ENCODE measurements at regions not wholly inside any gene's neighbourhood (a gene's known extent, or its start where the extent isn't known, plus 50 kb on each side); places are given as distances from the start of the nearest gene placed in this dataset.

GRCh38 chrX:14351611-14352303, 177.6 kb upstream of the GLRA2 start (continued):
- TF ChIP-seq INSM2 (tag by site-specific recombination; IDR thresholded peaks at IDR 0.05) (no peak), REPIN1 (tag by site-specific recombination; IDR thresholded peaks at IDR 0.05; ENCODE audit: low read depth) (no peak), ZNF768 (tag by site-specific recombination; IDR thresholded peaks at IDR 0.05) (no peak), PBX3 (CRISPR knock-in tag; IDR thresholded peaks at IDR 0.05) (no peak), ZNF350 (tag by site-specific recombination; IDR thresholded peaks at IDR 0.05) (no peak), ZNF404 (tag by site-specific recombination; IDR thresholded peaks at IDR 0.05) (no peak), ZNF133 (tag by site-specific recombination; IDR thresholded peaks at IDR 0.05) (no peak), BCL11A (tag by site-specific recombination; IDR thresholded peaks at IDR 0.05; ENCODE audit: low read depth) (no peak), ZNF184 (tag by site-specific recombination; IDR thresholded peaks at IDR 0.05) (no peak), ZBTB44 (tag by site-specific recombination; IDR thresholded peaks at IDR 0.05) (no peak)

- 0 out of 3 replicates have a peak, but pooled peaks cover 0 to 3% of the 10 kb centered on the region in 2 experiments for H3K36me3 ChIP-seq (ENCODE audit: control insufficient read depth in 2 of 2, insufficient read depth in 1 of 2, low read length in 2 of 2)
- POLR2A ChIA-PET = no interaction called here
- H3K9me3 ChIP-seq (ENCODE audit: control insufficient read depth, insufficient read depth, low read depth, low read length) = no peaks in the 10 kb centered on the region
- H3K4me3 ChIP-seq (ENCODE audit: low read depth, low read length) = no peak overlapping the region
- TF ChIP-seq, protein P1, sequence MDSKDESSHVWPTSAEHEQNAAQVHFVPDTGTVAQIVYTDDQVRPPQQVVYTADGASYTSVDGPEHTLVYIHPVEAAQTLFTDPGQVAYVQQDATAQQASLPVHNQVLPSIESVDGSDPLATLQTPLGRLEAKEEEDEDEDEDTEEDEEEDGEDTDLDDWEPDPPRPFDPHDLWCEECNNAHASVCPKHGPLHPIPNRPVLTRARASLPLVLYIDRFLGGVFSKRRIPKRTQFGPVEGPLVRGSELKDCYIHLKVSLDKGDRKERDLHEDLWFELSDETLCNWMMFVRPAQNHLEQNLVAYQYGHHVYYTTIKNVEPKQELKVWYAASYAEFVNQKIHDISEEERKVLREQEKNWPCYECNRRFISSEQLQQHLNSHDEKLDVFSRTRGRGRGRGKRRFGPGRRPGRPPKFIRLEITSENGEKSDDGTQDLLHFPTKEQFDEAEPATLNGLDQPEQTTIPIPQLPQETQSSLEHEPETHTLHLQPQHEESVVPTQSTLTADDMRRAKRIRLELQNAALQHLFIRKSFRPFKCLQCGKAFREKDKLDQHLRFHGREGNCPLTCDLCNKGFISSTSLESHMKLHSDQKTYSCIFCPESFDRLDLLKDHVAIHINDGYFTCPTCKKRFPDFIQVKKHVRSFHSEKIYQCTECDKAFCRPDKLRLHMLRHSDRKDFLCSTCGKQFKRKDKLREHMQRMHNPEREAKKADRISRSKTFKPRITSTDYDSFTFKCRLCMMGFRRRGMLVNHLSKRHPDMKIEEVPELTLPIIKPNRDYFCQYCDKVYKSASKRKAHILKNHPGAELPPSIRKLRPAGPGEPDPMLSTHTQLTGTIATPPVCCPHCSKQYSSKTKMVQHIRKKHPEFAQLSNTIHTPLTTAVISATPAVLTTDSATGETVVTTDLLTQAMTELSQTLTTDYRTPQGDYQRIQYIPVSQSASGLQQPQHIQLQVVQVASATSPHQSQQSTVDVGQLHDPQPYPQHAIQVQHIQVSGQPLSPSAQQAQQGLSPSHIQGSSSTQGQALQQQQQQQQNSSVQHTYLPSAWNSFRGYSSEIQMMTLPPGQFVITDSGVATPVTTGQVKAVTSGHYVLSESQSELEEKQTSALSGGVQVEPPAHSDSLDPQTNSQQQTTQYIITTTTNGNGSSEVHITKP (tag by site-specific recombination; IDR thresholded peaks at IDR 0.05) = no peak
- TF ChIP-seq SCRT2 (tag by site-specific recombination; IDR thresholded peaks at IDR 0.05) (peak; percentile 65), SCRT1 (tag by site-specific recombination; IDR thresholded peaks at IDR 0.05; ENCODE audit: borderline replicate concordance) (peak; percentile 72)
- no peaks in the 10 kb centered on the region for H3K4me1 ChIP-seq (ENCODE audit: control insufficient read depth, insufficient read depth, low read length)
- CTCF ChIA-PET = no interaction called here
- H3K27ac ChIP-seq (ENCODE audit: extremely low read depth, low read depth, low read length) = no peak overlapping the region
Measured at GRCh38 chrX:14347523-14347922, 181.8 kb upstream of the GLRA2 start.

DNA sequence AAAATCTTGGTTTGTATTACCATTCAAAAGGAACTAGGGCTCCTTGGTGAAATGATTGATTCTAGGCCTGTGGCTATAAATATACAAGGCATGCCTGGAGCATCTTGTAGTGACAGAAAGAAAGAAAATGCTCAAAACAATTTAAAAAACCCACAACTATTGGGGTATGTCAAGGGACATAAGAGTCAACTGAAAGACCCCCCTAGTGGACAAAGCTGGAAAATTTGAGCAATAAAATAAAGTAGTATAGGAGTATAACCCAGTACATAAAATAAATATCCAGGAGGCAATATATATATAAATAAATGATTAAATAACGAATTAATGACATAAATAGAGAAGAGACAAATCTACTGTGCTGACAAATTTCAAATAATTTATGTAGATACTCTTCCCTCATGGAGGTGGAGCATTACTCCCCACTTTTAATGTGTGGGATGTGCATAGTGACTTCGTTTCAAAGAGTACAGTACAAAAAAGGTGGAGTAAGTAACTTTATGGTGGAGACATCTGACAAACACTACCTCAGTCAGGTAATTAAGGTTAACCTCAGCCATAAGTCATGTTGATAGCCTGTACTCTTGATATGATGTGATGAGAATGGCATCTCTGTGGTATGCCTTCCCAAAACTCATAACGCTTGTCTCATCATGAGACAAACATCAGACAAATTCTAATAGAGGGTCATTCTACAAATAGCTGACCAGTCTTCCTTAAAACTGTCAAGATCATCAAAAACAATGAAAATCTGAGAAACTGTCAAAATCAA, 185.0 kb upstream of the GLRA2 start:
- Histone ChIP-seq H3K4me1 (ENCODE audit: control insufficient read depth, insufficient read depth, low read length) (no peaks in the 10 kb centered on the region), H3K36me3 (ENCODE audit: control insufficient read depth in 2 of 2, insufficient read depth in 1 of 2, low read length in 2 of 2) (no peaks in the 10 kb centered on the region), H3K9me3 (ENCODE audit: control insufficient read depth, insufficient read depth, low read depth, low read length) (no peaks in the 10 kb centered on the region), H3K27ac (ENCODE audit: extremely low read depth, low read depth, low read length) (no peak overlapping the region), H3K4me3 (ENCODE audit: low read depth, low read length) (no peak overlapping the region)
- POLR2A ChIA-PET = no interaction called here
- CTCF ChIA-PET = no interaction called here
- no peak for TF ChIP-seq ZNF302 (tag by site-specific recombination; IDR thresholded peaks at IDR 0.05; ENCODE audit: low read depth)
- no peak for TF ChIP-seq GLI4 (tag by site-specific recombination; IDR thresholded peaks at IDR 0.05)
- TF ChIP-seq ZNF792 (tag by site-specific recombination; IDR thresholded peaks at IDR 0.05) = no peak
- TF ChIP-seq ZNF433 (tag by site-specific recombination; IDR thresholded peaks at IDR 0.05; ENCODE audit: low read depth) = no peak
- no peak for TF ChIP-seq ZNF354C (tag by site-specific recombination; IDR thresholded peaks at IDR 0.05; ENCODE audit: borderline replicate concordance, low read depth)

Measured in HEK293 (cell line).